GM23248 (cell line): ENCODE measurements at regions not wholly inside any gene's neighbourhood (a gene's known extent, or its start where the extent isn't known, plus 50 kb on each side); places are given as distances from the start of the nearest gene placed in this dataset.

Experiments used
- DNase-seq: peaks from one replicate; pipeline ENCODE4 v3.0.0-alpha.2; 2015
- H2AFZ ChIP-seq: fragments of 200-600 bp; sonication (generic); 2 replicates; pipeline ENCODE4 v1.6.1; 2016; ENCODE audit warnings: antibody characterized with exemption
- H3F3A ChIP-seq: fragments of 200-600 bp; sonication (generic); 2 replicates; pipeline ENCODE4 v1.6.1; 2016; ENCODE audit warnings: mild to moderate bottlenecking, antibody characterized with exemption, mixed run types; ENCODE audit not compliant: insufficient read depth
- H3K27ac ChIP-seq: fragments of 200-600 bp; sonication (generic); 2 replicates; pipeline ENCODE4 v1.5.1; 2016; ENCODE audit warnings: mild to moderate bottlenecking
- H3K27me3 ChIP-seq: fragments of 200-600 bp; sonication (generic); replicated peaks from 2 replicates; pipeline ENCODE4 v1.6.1; 2016; ENCODE audit warnings: mild to moderate bottlenecking; ENCODE audit not compliant: insufficient read depth
- H3K36me3 ChIP-seq: fragments of 200-600 bp; sonication (generic); 2 replicates; pipeline ENCODE4 v1.6.1; 2016; ENCODE audit warnings: low read depth, mild to moderate bottlenecking
- H3K4me1 ChIP-seq: fragments of 200-600 bp; sonication (generic); 2 replicates; pipeline ENCODE4 v1.6.1; 2016; ENCODE audit warnings: mild to moderate bottlenecking; ENCODE audit not compliant: insufficient read depth
- H3K4me2 ChIP-seq: fragments of 200-600 bp; sonication (generic); one replicate; pipeline ENCODE4 v1.6.1; 2016; ENCODE audit warnings: mild to moderate bottlenecking; ENCODE audit not compliant: unreplicated experiment
- H3K4me3 ChIP-seq: fragments of 200-600 bp; sonication (generic); 2 replicates; pipeline ENCODE4 v1.5.1; 2016; ENCODE audit warnings: mild to moderate bottlenecking
- H3K79me2 ChIP-seq: fragments of 200-600 bp; sonication (generic); 2 replicates; pipeline ENCODE4 v1.6.1; 2016; ENCODE audit warnings: mild to moderate bottlenecking; ENCODE audit not compliant: insufficient read depth
- H3K9ac ChIP-seq: fragments of 200-600 bp; sonication (generic); 2 replicates; pipeline ENCODE4 v1.6.1; 2016; ENCODE audit warnings: mild to moderate bottlenecking
- H3K9me2 ChIP-seq: fragments of 200-600 bp; sonication (generic); 2 replicates; pipeline ENCODE4 v1.6.1; 2016; ENCODE audit warnings: mixed run types, mild to moderate bottlenecking, moderate library complexity; ENCODE audit not compliant: insufficient read depth
- H3K9me3 ChIP-seq: fragments of 200-600 bp; sonication (generic); one replicate; pipeline ENCODE4 v1.6.1; 2017; ENCODE audit warnings: low read depth
- H4K20me1 ChIP-seq: fragments of 200-600 bp; sonication (generic); 2 replicates; pipeline ENCODE4 v1.6.0; 2016; ENCODE audit not compliant: insufficient read depth
- EZH2 ChIP-seq: fragments of 200-600 bp; sonication (generic); IDR thresholded peaks from 2 replicates; pipeline ENCODE4 v1.6.1; 2018; ENCODE audit warnings: antibody characterized with exemption, mild to moderate bottlenecking; ENCODE audit not compliant: insufficient read depth, poor library complexity, severe bottlenecking
- EZH2phosphoT487 ChIP-seq: fragments of 200-600 bp; sonication (generic); IDR thresholded peaks from 2 replicates; pipeline ENCODE4 v1.6.1; 2018; ENCODE audit warnings: antibody characterized with exemption, moderate library complexity, mild to moderate bottlenecking, low read depth; ENCODE audit not compliant: insufficient read depth
- WGBS, 2 experiments: methylation state at CpG; one replicate each; pipeline ENCODE4 v1.1.6; 2015 to 2017; ENCODE audit warnings: low lambda C conversion rate in 2 of 2, low coverage in 1 of 2; ENCODE audit errors: missing lambda C conversion rate in 2 of 2; 5-methylcytosine and 5-hydroxymethylcytosine counted together
- in situ Hi-C: fragments of 300-500 bp; cut with MboI; formaldehyde crosslinking; loops from 2 replicates; pipeline ENCODE4 v1.15.0; 2020

- 26 to 40% methylated on average over 1 of the region's 1 CpG for WGBS, 2 experiments
- H3K9me2 ChIP-seq: no peaks in the 10 kb centered on the region
- H3K27ac ChIP-seq: no peak overlapping the region
- H3K4me3 ChIP-seq: no peak overlapping the region
- H2AFZ ChIP-seq: no peak overlapping the region
- H3K36me3 ChIP-seq: no peaks in the 10 kb centered on the region
- H4K20me1 ChIP-seq: no peaks in the 10 kb centered on the region
- H3F3A ChIP-seq: no peaks in the 10 kb centered on the region
- H3K9ac ChIP-seq: no peak overlapping the region
- no peak for DNase-seq
- TF ChIP-seq EZH2phosphoT487 (no peak), EZH2 (no peak)
- H3K79me2 ChIP-seq: no peaks in the 10 kb centered on the region
- in situ Hi-C loops: no loop called here
- no peaks in the 10 kb centered on the region for H3K27me3 ChIP-seq
- no peaks in the 10 kb centered on the region for H3K9me3 ChIP-seq
- H3K4me2 ChIP-seq: no peak overlapping the region
- H3K4me1 ChIP-seq: no peaks in the 10 kb centered on the region
These were observed 208.6 kb upstream of the BRINP1 start for GRCh38 chr9:119577881-119578280.

GRCh38 chr9:119559986-119560385, 190.8 kb upstream of the BRINP1 start:
- DNase-seq: no peak
- Histone ChIP-seq H2AFZ (no peak overlapping the region), H3K9me2 (no peaks in the 10 kb centered on the region), H3K9ac (no peak overlapping the region), H3K4me2 (no peak overlapping the region), H3K4me1 (no peaks in the 10 kb centered on the region), H3K27me3 (no peaks in the 10 kb centered on the region), H4K20me1 (no peaks in the 10 kb centered on the region), H3K79me2 (no peaks in the 10 kb centered on the region), H3K9me3 (no peaks in the 10 kb centered on the region), H3K27ac (no peak overlapping the region), H3K36me3 (no peaks in the 10 kb centered on the region), H3F3A (no peaks in the 10 kb centered on the region), H3K4me3 (no peak overlapping the region)
- WGBS, 2 experiments: 6 to 13% methylated on average over 5 of the region's 5 CpGs
- TF ChIP-seq EZH2 (no peak), EZH2phosphoT487 (no peak)
- in situ Hi-C loops: loop anchor here (25.0 kb wide), 1 partner anchor 402 kb away; no protein-coding TSS in a partner anchor

- Histone ChIP-seq H3F3A (no peaks in the 10 kb centered on the region), H3K36me3 (no peaks in the 10 kb centered on the region), H3K9ac (no peak overlapping the region), H3K79me2 (no peaks in the 10 kb centered on the region), H4K20me1 (no peaks in the 10 kb centered on the region), H3K9me3 (no peaks in the 10 kb centered on the region), H2AFZ (no peak overlapping the region), H3K9me2 (no peaks in the 10 kb centered on the region), H3K4me3 (no peak overlapping the region), H3K27ac (no peak overlapping the region), H3K27me3 (no peaks in the 10 kb centered on the region), H3K4me2 (no peak overlapping the region), H3K4me1 (no peaks in the 10 kb centered on the region)
- DNase-seq: no peak
- in situ Hi-C loops: loop anchor here (25.0 kb wide), 1 partner anchor 403 kb away; no protein-coding TSS in a partner anchor
- TF ChIP-seq EZH2phosphoT487 (no peak), EZH2 (no peak)
These were observed 189.8 kb upstream of the BRINP1 start for GRCh38 chr9:119559056-119559455.

GRCh38 chr9:119556129-119556875, 187.1 kb upstream of the BRINP1 start:
- TF ChIP-seq EZH2phosphoT487 (no peak), EZH2 (no peak)
- no peaks in the 10 kb centered on the region for H3K4me1 ChIP-seq
- no peaks in the 10 kb centered on the region for H3K79me2 ChIP-seq
- H3K9ac ChIP-seq: peak overlapping the region; percentile 25
- no peaks in the 10 kb centered on the region for H3K36me3 ChIP-seq
- H4K20me1 ChIP-seq: no peaks in the 10 kb centered on the region
- DNase-seq: peak; percentile 83
- H3F3A ChIP-seq: no peaks in the 10 kb centered on the region
- H3K9me2 ChIP-seq: no peaks in the 10 kb centered on the region
- in situ Hi-C loops: loop anchor here (25.0 kb wide), 1 partner anchor 406 kb away; no protein-coding TSS in a partner anchor
- no peak overlapping the region for H3K27ac ChIP-seq
- peak overlapping the region; percentile 63 for H3K4me3 ChIP-seq
- peak overlapping the region; percentile 59 for H3K4me2 ChIP-seq
- no peaks in the 10 kb centered on the region for H3K27me3 ChIP-seq
- H2AFZ ChIP-seq: peak overlapping the region; percentile 87
- no peaks in the 10 kb centered on the region for H3K9me3 ChIP-seq
- WGBS, 2 experiments: 15 to 16% methylated on average over 31 of the region's 31 CpGs
